Neural progenitor cell (in vitro differentiated cells): ENCODE measurements at regions not wholly inside any gene's neighbourhood (a gene's known extent, or its start where the extent isn't known, plus 50 kb on each side); places are given as distances from the start of the nearest gene placed in this dataset.

Source experiments
- DNase-seq: peaks from one replicate; pipeline ENCODE4 v3.0.0-alpha.2; 2016; ENCODE audit warnings: low spot score
- H2AFZ ChIP-seq: fragments of 200-600 bp; sonication (generic); replicated peaks from 2 replicates; pipeline ENCODE4 v1.6.1; 2016; ENCODE audit warnings: antibody characterized with exemption
- H3F3A ChIP-seq: fragments of 200-600 bp; sonication (generic); 2 replicates; pipeline ENCODE4 v1.6.1; 2016; ENCODE audit warnings: antibody characterized with exemption, low read depth
- H3K27ac ChIP-seq: fragments of 200-600 bp; sonication (generic); 2 replicates; pipeline ENCODE4 v1.5.1; 2016; ENCODE audit warnings: mild to moderate bottlenecking
- H3K27me3 ChIP-seq: fragments of 200-600 bp; sonication (generic); 2 replicates; pipeline ENCODE4 v1.6.1; 2016; ENCODE audit warnings: mild to moderate bottlenecking, moderate library complexity
- H3K36me3 ChIP-seq: fragments of 200-600 bp; sonication (generic); 2 replicates; pipeline ENCODE4 v1.5.1; 2016
- H3K4me1 ChIP-seq: fragments of 200-600 bp; sonication (generic); 2 replicates; pipeline ENCODE4 v1.6.1; 2016; ENCODE audit warnings: mixed run types
- H3K4me2 ChIP-seq: fragments of 200-600 bp; sonication (generic); 2 replicates; pipeline ENCODE4 v1.6.1; 2016
- H3K4me3 ChIP-seq: fragments of 200-600 bp; sonication (generic); 2 replicates; pipeline ENCODE4 v1.5.1; 2016
- H3K79me2 ChIP-seq: fragments of 200-600 bp; sonication (generic); 2 replicates; pipeline ENCODE4 v1.6.1; 2016; ENCODE audit warnings: low read depth
- H3K9ac ChIP-seq: fragments of 200-600 bp; sonication (generic); 2 replicates; pipeline ENCODE4 v1.6.1; 2016
- H3K9me3 ChIP-seq: fragments of 200-600 bp; sonication (generic); 2 replicates; pipeline ENCODE4 v1.5.1; 2016; ENCODE audit warnings: low read depth
- H4K20me1 ChIP-seq: fragments of 200-600 bp; sonication (generic); 2 replicates; pipeline ENCODE4 v1.6.1; 2016; ENCODE audit warnings: low read depth
- H3K27ac Mint-ChIP-seq: 3 replicates; pipeline ENCODE4 v1.8.0; 2021; ENCODE audit warnings: mixed read lengths
- H3K27me3 Mint-ChIP-seq: 2 replicates; pipeline ENCODE4 v1.8.0; 2022; ENCODE audit warnings: low read depth, mild to moderate bottlenecking, inconsistent platforms, moderate library complexity, mixed read lengths; ENCODE audit not compliant: insufficient read depth
- H3K36me3 Mint-ChIP-seq: 3 replicates; pipeline ENCODE4 v1.8.0; 2021; ENCODE audit warnings: mixed read lengths
- H3K4me1 Mint-ChIP-seq: 3 replicates; pipeline ENCODE4 v1.8.0; 2021; ENCODE audit warnings: mixed read lengths
- H3K4me3 Mint-ChIP-seq: 3 replicates; pipeline ENCODE4 v1.8.0; 2021; ENCODE audit warnings: mild to moderate bottlenecking, moderate library complexity, mixed read lengths
- H3K9me3 Mint-ChIP-seq: 3 replicates; pipeline ENCODE4 v1.8.0; 2020; ENCODE audit warnings: mixed read lengths
- CTCF ChIP-seq: fragments of 200-600 bp; sonication (generic); IDR thresholded peaks from 2 replicates; pipeline ENCODE4 v1.5.1; 2017; ENCODE audit warnings: antibody characterized with exemption, mild to moderate bottlenecking
- EZH2 ChIP-seq: fragments of 200-600 bp; sonication (generic); IDR thresholded peaks from 2 replicates; pipeline ENCODE4 v1.6.1; 2017; ENCODE audit warnings: antibody characterized with exemption, mild to moderate bottlenecking, moderate library complexity
- EZH2phosphoT487 ChIP-seq: fragments of 200-600 bp; sonication (generic); IDR thresholded peaks from 2 replicates; pipeline ENCODE4 v1.6.1; 2017; ENCODE audit warnings: antibody characterized with exemption

DNA sequence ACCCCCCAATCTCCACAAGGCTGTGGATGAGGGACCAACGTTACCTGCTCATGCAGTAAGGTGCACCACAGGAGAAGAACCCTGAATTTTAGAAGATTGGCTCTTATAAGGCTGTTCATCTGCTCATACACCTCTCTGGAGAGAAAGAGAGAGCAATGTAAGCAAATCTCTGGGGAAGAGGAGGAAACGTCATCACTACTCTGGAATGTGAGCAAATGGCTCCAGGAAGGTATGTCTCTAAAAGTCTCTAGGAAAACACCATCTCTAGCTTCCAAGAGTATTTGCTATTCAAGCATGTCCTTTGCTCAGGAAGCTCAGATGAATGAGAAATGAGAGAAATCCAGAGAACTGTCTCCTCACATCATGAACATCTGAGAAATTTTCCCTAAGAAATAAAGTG is 235.4 kb downstream of the TBL1XR1 start:
- no peak overlapping the region for H3K27ac Mint-ChIP-seq
- H3K79me2 ChIP-seq = no peaks in the 10 kb centered on the region

GRCh38 chr3:176959867-176960266 is 237.4 kb downstream of the TBL1XR1 start:
- no peak overlapping the region for H2AFZ ChIP-seq
- no peaks in the 10 kb centered on the region for H3K79me2 ChIP-seq
- H3K27me3 Mint-ChIP-seq = peaks cover 2% of the 10 kb centered on the region
- no peaks in the 10 kb centered on the region for H3K4me1 Mint-ChIP-seq
- H3K27ac ChIP-seq = no peak overlapping the region
- no peak overlapping the region for H3K4me3 Mint-ChIP-seq
- H3K27me3 ChIP-seq = no peaks in the 10 kb centered on the region
- no peak overlapping the region for H3K9ac ChIP-seq
- no peaks in the 10 kb centered on the region for H3K9me3 ChIP-seq
- H3K4me1 ChIP-seq = no peaks in the 10 kb centered on the region
- peaks cover 8% of the 10 kb centered on the region for H3K9me3 Mint-ChIP-seq
- H3K4me2 ChIP-seq = no peak overlapping the region
- H3F3A ChIP-seq = no peaks in the 10 kb centered on the region
- no peak overlapping the region for H3K4me3 ChIP-seq
- H3K36me3 Mint-ChIP-seq = peaks cover 1% of the 10 kb centered on the region
- H3K27ac Mint-ChIP-seq = peak overlapping the region; percentile 19
- no peaks in the 10 kb centered on the region for H4K20me1 ChIP-seq
- DNase-seq = no peak
- no peaks in the 10 kb centered on the region for H3K36me3 ChIP-seq
- TF ChIP-seq EZH2 (no peak), EZH2phosphoT487 (no peak), CTCF (no peak)

More for the DNA sequence above, 235.4 kb downstream of the TBL1XR1 start:
- Histone ChIP-seq H3K4me1 (no peaks in the 10 kb centered on the region), H4K20me1 (no peaks in the 10 kb centered on the region), H3K27ac (no peak overlapping the region), H3K36me3 (no peaks in the 10 kb centered on the region), H3K9me3 (no peaks in the 10 kb centered on the region), H3K4me3 (no peak overlapping the region), H3K4me2 (no peak overlapping the region), H3K27me3 (no peaks in the 10 kb centered on the region), H2AFZ (no peak overlapping the region), H3F3A (no peaks in the 10 kb centered on the region), H3K9ac (no peak overlapping the region)
- no peak for DNase-seq
- Mint-ChIP-seq H3K4me3 (no peak overlapping the region), H3K4me1 (no peaks in the 10 kb centered on the region), H3K9me3 (peaks cover 8% of the 10 kb centered on the region), H3K36me3 (peaks cover 1% of the 10 kb centered on the region), H3K27me3 (peaks cover 2% of the 10 kb centered on the region)
- no peak for TF ChIP-seq CTCF
- no peak for TF ChIP-seq EZH2phosphoT487
- TF ChIP-seq EZH2 = no peak

DNA sequence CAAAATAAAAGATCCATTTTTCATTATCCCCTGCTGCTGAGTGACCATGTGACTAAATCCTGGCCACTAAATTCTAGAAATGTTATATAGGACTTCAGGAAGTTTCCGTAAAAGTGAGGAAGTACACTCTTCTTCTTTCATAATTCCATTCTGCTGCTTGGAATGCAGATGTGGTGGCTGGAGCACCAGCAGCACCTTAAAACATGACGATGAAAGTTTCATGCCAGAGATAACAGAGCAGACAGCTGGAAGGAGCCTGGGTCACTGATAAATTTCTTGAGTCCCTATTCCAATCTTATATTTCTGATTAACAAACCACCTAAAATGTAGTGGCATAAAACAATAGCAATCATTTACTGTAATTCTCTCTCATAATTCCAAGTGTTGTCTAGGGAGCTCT is 238.7 kb downstream of the TBL1XR1 start:
- Histone ChIP-seq H3K4me3 (no peak overlapping the region), H3K27me3 (no peaks in the 10 kb centered on the region), H3K79me2 (no peaks in the 10 kb centered on the region), H3K4me1 (no peaks in the 10 kb centered on the region), H3K9ac (no peak overlapping the region), H4K20me1 (no peaks in the 10 kb centered on the region), H3K4me2 (no peak overlapping the region), H2AFZ (no peak overlapping the region), H3K9me3 (no peaks in the 10 kb centered on the region), H3K36me3 (no peaks in the 10 kb centered on the region), H3F3A (no peaks in the 10 kb centered on the region), H3K27ac (no peak overlapping the region)
- no peak for TF ChIP-seq EZH2phosphoT487
- TF ChIP-seq CTCF = no peak
- no peak for TF ChIP-seq EZH2
- Mint-ChIP-seq H3K27ac (peak overlapping the region; percentile 54), H3K4me1 (no peaks in the 10 kb centered on the region), H3K9me3 (peaks cover 8% of the 10 kb centered on the region), H3K27me3 (peaks cover 2% of the 10 kb centered on the region), H3K36me3 (peaks cover 1% of the 10 kb centered on the region), H3K4me3 (no peak overlapping the region)
- DNase-seq = no peak

DNA sequence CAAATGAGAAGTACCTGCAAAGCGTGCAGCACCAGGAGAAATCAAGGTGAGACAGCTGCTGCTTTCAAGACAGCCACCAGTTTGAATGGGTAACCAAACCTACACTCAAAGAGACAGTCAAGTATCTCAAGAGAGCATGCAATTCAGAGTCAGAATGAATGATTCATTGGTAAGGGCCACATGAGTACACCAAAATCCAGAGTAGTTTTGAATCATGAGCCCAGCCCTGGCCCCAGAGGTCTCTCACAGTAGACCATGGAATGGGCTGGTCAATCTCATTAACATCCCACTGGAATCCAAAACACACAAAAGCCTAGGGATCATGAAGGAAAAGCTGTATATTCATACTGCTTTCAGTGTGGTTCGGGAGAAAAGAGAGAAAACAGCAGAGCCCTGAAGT is 242.8 kb downstream of the TBL1XR1 start:
- Mint-ChIP-seq H3K36me3 (no peaks in the 10 kb centered on the region), H3K27ac (no peak overlapping the region), H3K4me3 (no peak overlapping the region), H3K4me1 (no peaks in the 10 kb centered on the region), H3K9me3 (no peaks in the 10 kb centered on the region), H3K27me3 (peaks cover 2% of the 10 kb centered on the region)
- H3K9me3 ChIP-seq = no peaks in the 10 kb centered on the region
- H3K36me3 ChIP-seq = no peaks in the 10 kb centered on the region
- DNase-seq = no peak
- no peaks in the 10 kb centered on the region for H3K27me3 ChIP-seq
- H3K79me2 ChIP-seq = no peaks in the 10 kb centered on the region
- no peak overlapping the region for H2AFZ ChIP-seq
- H3K4me3 ChIP-seq = no peak overlapping the region
- H4K20me1 ChIP-seq = no peaks in the 10 kb centered on the region
- no peak overlapping the region for H3K9ac ChIP-seq
- no peak overlapping the region for H3K4me2 ChIP-seq
- H3F3A ChIP-seq = no peaks in the 10 kb centered on the region
- H3K27ac ChIP-seq = no peak overlapping the region
- H3K4me1 ChIP-seq = no peaks in the 10 kb centered on the region
- TF ChIP-seq EZH2 (no peak), EZH2phosphoT487 (no peak), CTCF (no peak)
